ENCODE measurements at regions not wholly inside any gene's neighbourhood (a gene's known extent, or its start where the extent isn't known, plus 50 kb on each side); places are given as distances from the start of the nearest gene placed in this dataset.
A peak's percentile ranks its signal among the peaks of the same experiment; 100 is the strongest.

- TF ChIP-seq, protein P1, sequence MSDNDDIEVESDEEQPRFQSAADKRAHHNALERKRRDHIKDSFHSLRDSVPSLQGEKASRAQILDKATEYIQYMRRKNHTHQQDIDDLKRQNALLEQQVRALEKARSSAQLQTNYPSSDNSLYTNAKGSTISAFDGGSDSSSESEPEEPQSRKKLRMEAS (IDR thresholded peaks at IDR 0.05), result peak; percentile 53
- 0 out of 2 replicates have a peak, but pooled peaks have one; percentile 37 for TF ChIP-seq EP300 (IDR thresholded peaks at IDR 0.05; ENCODE audit: borderline replicate concordance)
- 0 out of 2 replicates have a peak, but pooled peaks have one; percentile 14 for TF ChIP-seq TEAD4 (IDR thresholded peaks at IDR 0.05)
- TF ChIP-seq CEBPB (IDR thresholded peaks at IDR 0.05), result no peak
- no peak for TF ChIP-seq YY1 (IDR thresholded peaks at IDR 0.05; ENCODE audit: low read depth)
Measured at GRCh38 chr7:22066522-22066921, 120.8 kb upstream of the CDCA7L start.

- TF ChIP-seq TEAD4 (IDR thresholded peaks at IDR 0.05) (no peak), TAF1 (IDR thresholded peaks at IDR 0.05; ENCODE audit: low read depth) (no peak), EP300 (IDR thresholded peaks at IDR 0.05; ENCODE audit: borderline replicate concordance) (no peak), FOXM1 (IDR thresholded peaks at IDR 0.05; ENCODE audit: borderline replicate concordance, low read depth) (no peak), CREB1 (IDR thresholded peaks at IDR 0.05; ENCODE audit: low read depth) (no peak), CEBPB (IDR thresholded peaks at IDR 0.05) (no peak), ZBTB7A (IDR thresholded peaks at IDR 0.05; ENCODE audit: low read depth) (no peak), EGR1 (IDR thresholded peaks at IDR 0.05) (no peak), USF1 (IDR thresholded peaks at IDR 0.05) (no peak), YY1 (IDR thresholded peaks at IDR 0.05; ENCODE audit: low read depth) (no peak), TCF12 (IDR thresholded peaks at IDR 0.05; ENCODE audit: low read depth) (no peak), RAD21 (IDR thresholded peaks at IDR 0.05; ENCODE audit: low read depth) (no peak), REST (IDR thresholded peaks at IDR 0.05; ENCODE audit: low read depth) (no peak), NFIC (IDR thresholded peaks at IDR 0.05) (no peak)
- TF ChIP-seq, protein P1 (IDR thresholded peaks at IDR 0.05), result no peak
Measured at GRCh38 chr7:22064816-22065215, 119.1 kb upstream of the CDCA7L start.

GRCh38 chr7:22061775-22062174 is 116.1 kb upstream of the CDCA7L start:
- no peak for TF ChIP-seq CEBPB (IDR thresholded peaks at IDR 0.05)
- no peak for TF ChIP-seq TAF1 (IDR thresholded peaks at IDR 0.05; ENCODE audit: low read depth)
- no peak for TF ChIP-seq FOXM1 (IDR thresholded peaks at IDR 0.05; ENCODE audit: borderline replicate concordance, low read depth)
- no peak for TF ChIP-seq REST (IDR thresholded peaks at IDR 0.05; ENCODE audit: low read depth)
- TF ChIP-seq TCF12 (IDR thresholded peaks at IDR 0.05; ENCODE audit: low read depth), result no peak
- TF ChIP-seq EGR1 (IDR thresholded peaks at IDR 0.05), result no peak
- no peak for TF ChIP-seq RAD21 (IDR thresholded peaks at IDR 0.05; ENCODE audit: low read depth)
- no peak for TF ChIP-seq ZBTB7A (IDR thresholded peaks at IDR 0.05; ENCODE audit: low read depth)
- TF ChIP-seq YY1 (IDR thresholded peaks at IDR 0.05; ENCODE audit: low read depth), result no peak
- no peak for TF ChIP-seq USF1 (IDR thresholded peaks at IDR 0.05)
- no peak for TF ChIP-seq TEAD4 (IDR thresholded peaks at IDR 0.05)
- no peak for TF ChIP-seq NFIC (IDR thresholded peaks at IDR 0.05)
- TF ChIP-seq CREB1 (IDR thresholded peaks at IDR 0.05; ENCODE audit: low read depth), result no peak
- TF ChIP-seq, protein P1 (IDR thresholded peaks at IDR 0.05), result no peak
- TF ChIP-seq EP300 (IDR thresholded peaks at IDR 0.05; ENCODE audit: borderline replicate concordance), result no peak

DNA sequence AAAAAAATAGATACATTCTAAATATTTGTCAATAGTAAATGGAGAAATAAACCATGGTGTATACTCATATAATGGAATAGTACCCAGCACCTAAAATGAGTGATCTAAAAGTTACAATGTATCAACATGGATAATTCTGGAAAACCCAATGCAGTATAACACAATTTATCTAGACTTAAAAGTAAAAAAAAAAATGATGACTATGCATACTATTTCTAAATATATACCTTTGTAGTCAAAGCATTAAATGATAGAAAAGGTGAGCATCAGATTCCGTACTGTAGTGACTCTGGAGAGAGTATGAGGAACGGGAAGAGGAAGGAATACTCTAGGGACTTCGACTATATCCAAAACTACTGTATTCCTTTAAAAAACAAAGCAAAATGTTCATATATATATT is 115.2 kb upstream of the CDCA7L start:
- TF ChIP-seq ZBTB7A (IDR thresholded peaks at IDR 0.05; ENCODE audit: low read depth), result no peak
- TF ChIP-seq REST (IDR thresholded peaks at IDR 0.05; ENCODE audit: low read depth), result no peak
- TF ChIP-seq CREB1 (IDR thresholded peaks at IDR 0.05; ENCODE audit: low read depth), result no peak
- no peak for TF ChIP-seq TEAD4 (IDR thresholded peaks at IDR 0.05)
- no peak for TF ChIP-seq CEBPB (IDR thresholded peaks at IDR 0.05)
- TF ChIP-seq NFIC (IDR thresholded peaks at IDR 0.05), result no peak
- no peak for TF ChIP-seq RAD21 (IDR thresholded peaks at IDR 0.05; ENCODE audit: low read depth)
- TF ChIP-seq, protein P1 (IDR thresholded peaks at IDR 0.05), result no peak
